ENCODE measurements at regions not wholly inside any gene's neighbourhood (a gene's known extent, or its start where the extent isn't known, plus 50 kb on each side); places are given as distances from the start of the nearest gene placed in this dataset.

DNA sequence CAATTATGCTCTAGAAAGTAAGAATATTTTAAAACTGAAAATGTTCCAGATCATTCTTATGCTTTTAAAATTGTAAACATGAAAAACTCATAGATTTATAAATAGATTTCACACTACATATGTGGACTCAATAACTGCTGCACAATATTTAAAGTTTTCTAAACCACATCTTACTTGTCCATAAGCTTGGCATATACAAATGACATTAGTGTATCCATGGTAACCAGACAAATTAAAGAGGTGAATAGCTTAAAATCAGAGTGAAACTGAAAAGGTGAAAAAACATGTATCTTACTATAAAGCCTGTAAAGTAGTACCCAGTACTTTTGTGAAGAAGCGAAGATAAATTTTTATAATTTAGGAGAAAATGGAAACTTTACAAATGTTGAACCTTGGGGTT, 151.2 kb upstream of the MYO16 start (continued):
- no peak for TF ChIP-seq EZH2phosphoT487 (IDR thresholded peaks at IDR 0.05; ENCODE audit: borderline replicate concordance)

- Histone ChIP-seq H3K4me3 (replicated peaks in 1 of 2; ENCODE audit: low read depth in 1 of 2, low read length in 2 of 2) (no peak overlapping the region), H3K9ac (ENCODE audit: low read length) (no peak overlapping the region), H3K9me2 (ENCODE audit: insufficient read depth) (no peaks in the 10 kb centered on the region), H4K20me1 (ENCODE audit: insufficient read depth) (no peaks in the 10 kb centered on the region), H3K36me3 (ENCODE audit: control insufficient read depth in 1 of 2, insufficient read depth in 2 of 2, low read length in 2 of 2) (no peaks in the 10 kb centered on the region), H3K79me2 (ENCODE audit: insufficient read depth, low read length) (no peaks in the 10 kb centered on the region), H3K27me3 (ENCODE audit: insufficient read depth, low read length) (peaks cover 4% of the 10 kb centered on the region; the same call in 1 of the 2 replicates), H2AFZ (ENCODE audit: low read depth, low read length, poor library complexity, severe bottlenecking) (no peak overlapping the region), H3K4me1 (ENCODE audit: control insufficient read depth in 1 of 2, insufficient read depth in 2 of 2, low read length in 2 of 2) (no peaks in the 10 kb centered on the region), H3K27ac (ENCODE audit: low read depth, low read length) (no peak overlapping the region), H3K4me2 (ENCODE audit: low read length) (no peak overlapping the region), H3K9me3 (ENCODE audit: control insufficient read depth in 1 of 2, insufficient read depth in 1 of 2, low read depth in 1 of 2, low read length in 2 of 2) (no peaks in the 10 kb centered on the region)
- ChIA-PET CTCF (no interaction called here), RAD21 (ENCODE audit: low non-redundant PET in 1 of 2, low total read pairs in 2 of 2, uncharacterized antibody in 2 of 2, unreplicated experiment in 2 of 2) (no interaction called here), POLR2A (no interaction called here)
- ATAC-seq = no peak
- no peak for DNase-seq (ENCODE audit: low read depth, low spot score)
- intact Hi-C loops (cut with micrococcal nuclease) = no loop called here
- no TSS peak for BruUV-seq (replicated peaks)
- TF ChIP-seq CEBPB (IDR thresholded peaks at IDR 0.05; ENCODE audit: low read depth) (no peak), JUND (IDR thresholded peaks at IDR 0.05) (no peak), RAD21 (IDR thresholded peaks at IDR 0.05; ENCODE audit: low read depth) (no peak), ZFX (IDR thresholded peaks at IDR 0.05) (no peak), POLR2A (IDR thresholded peaks at IDR 0.05; ENCODE audit: borderline replicate concordance, extremely low read depth, insufficient read depth, insufficient read length) (no peak), TCF7L2 (IDR thresholded peaks at IDR 0.05; ENCODE audit: borderline replicate concordance, extremely low read depth, insufficient read depth, insufficient read length) (no peak), SP1 (IDR thresholded peaks at IDR 0.05; ENCODE audit: low read depth) (no peak), EZH2 (IDR thresholded peaks at IDR 0.05) (no peak), ZNF274 (IDR thresholded peaks at IDR 0.05; ENCODE audit: low read depth, low read length) (no peak), FOSL1 (IDR thresholded peaks at IDR 0.05; ENCODE audit: low read depth) (no peak), EZH2phosphoT487 (IDR thresholded peaks at IDR 0.05; ENCODE audit: borderline replicate concordance) (no peak), ELF1 (IDR thresholded peaks at IDR 0.05; ENCODE audit: borderline replicate concordance, low read depth) (no peak)
- TF ChIP-seq, protein P1, sequence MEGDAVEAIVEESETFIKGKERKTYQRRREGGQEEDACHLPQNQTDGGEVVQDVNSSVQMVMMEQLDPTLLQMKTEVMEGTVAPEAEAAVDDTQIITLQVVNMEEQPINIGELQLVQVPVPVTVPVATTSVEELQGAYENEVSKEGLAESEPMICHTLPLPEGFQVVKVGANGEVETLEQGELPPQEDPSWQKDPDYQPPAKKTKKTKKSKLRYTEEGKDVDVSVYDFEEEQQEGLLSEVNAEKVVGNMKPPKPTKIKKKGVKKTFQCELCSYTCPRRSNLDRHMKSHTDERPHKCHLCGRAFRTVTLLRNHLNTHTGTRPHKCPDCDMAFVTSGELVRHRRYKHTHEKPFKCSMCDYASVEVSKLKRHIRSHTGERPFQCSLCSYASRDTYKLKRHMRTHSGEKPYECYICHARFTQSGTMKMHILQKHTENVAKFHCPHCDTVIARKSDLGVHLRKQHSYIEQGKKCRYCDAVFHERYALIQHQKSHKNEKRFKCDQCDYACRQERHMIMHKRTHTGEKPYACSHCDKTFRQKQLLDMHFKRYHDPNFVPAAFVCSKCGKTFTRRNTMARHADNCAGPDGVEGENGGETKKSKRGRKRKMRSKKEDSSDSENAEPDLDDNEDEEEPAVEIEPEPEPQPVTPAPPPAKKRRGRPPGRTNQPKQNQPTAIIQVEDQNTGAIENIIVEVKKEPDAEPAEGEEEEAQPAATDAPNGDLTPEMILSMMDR (IDR thresholded peaks at IDR 0.05 in 2 of 3, conservative IDR thresholded peaks at IDR 0.05 in 1 of 3; ENCODE audit: borderline replicate concordance in 1 of 3, insufficient read depth in 1 of 3, low read depth in 2 of 3, low read length in 2 of 3) = no peak
Measured at GRCh38 chr13:108483981-108484380, 145.4 kb upstream of the MYO16 start.

Measured in HCT116 (cell line).